ENCODE measurements at regions not wholly inside any gene's neighbourhood (a gene's known extent, or its start where the extent isn't known, plus 50 kb on each side); places are given as distances from the start of the nearest gene placed in this dataset.

GRCh38 chr21:41100826-41101550, 67.0 kb upstream of the BACE2 start:
- Mint-ChIP-seq H3K4me3 (no peak overlapping the region), H3K27ac (no peak overlapping the region), H3K36me3 (no peaks in the 10 kb centered on the region), H3K4me1 (no peaks in the 10 kb centered on the region), H3K9me3 (peaks cover 0 to 3% (median 2%) of the 10 kb centered on the region in 5 donors), H3K27me3 (peaks cover 6 to 30% of the 10 kb centered on the region in 2 donors)
- Histone ChIP-seq H3K36me3 (ENCODE audit: insufficient read depth, low read length) (no peaks in the 10 kb centered on the region), H3K27ac (ENCODE audit: low read depth, low read length) (no peak overlapping the region), H3K27me3 (ENCODE audit: insufficient read depth, low read length, poor library complexity, severe bottlenecking) (no peaks in the 10 kb centered on the region), H3K4me3 (ENCODE audit: low read length) (no peak overlapping the region), H3K9me3 (ENCODE audit: low read length) (no peaks in the 10 kb centered on the region), H3K4me1 (ENCODE audit: insufficient read depth, low read length) (no peaks in the 10 kb centered on the region)
- POLR2A ChIA-PET = no interaction called here
- DNase-seq = no peak
- CTCF ChIA-PET = no interaction called here

- no peaks in the 10 kb centered on the region for H3K9me3 ChIP-seq (ENCODE audit: low read length)
- no peaks in the 10 kb centered on the region for H3K36me3 ChIP-seq (ENCODE audit: insufficient read depth, low read length)
- DNase-seq = no peak
- Mint-ChIP-seq H3K36me3 (no peaks in the 10 kb centered on the region), H3K4me3 (no peak overlapping the region), H3K27ac (no peak overlapping the region), H3K9me3 (peaks cover 0 to 3% (median 2%) of the 10 kb centered on the region in 5 donors), H3K4me1 (no peaks in the 10 kb centered on the region), H3K27me3 (peaks cover 4 to 33% of the 10 kb centered on the region in 2 donors)
- H3K4me1 ChIP-seq (ENCODE audit: insufficient read depth, low read length) = no peaks in the 10 kb centered on the region
- no peak overlapping the region for H3K4me3 ChIP-seq (ENCODE audit: low read length)
- H3K27ac ChIP-seq (ENCODE audit: low read depth, low read length) = no peak overlapping the region
- no peaks in the 10 kb centered on the region for H3K27me3 ChIP-seq (ENCODE audit: insufficient read depth, low read length, poor library complexity, severe bottlenecking)
- CTCF ChIA-PET = no interaction called here
- POLR2A ChIA-PET = no interaction called here
Observed at GRCh38 chr21:41102281-41102680, 65.7 kb upstream of the BACE2 start.

- Mint-ChIP-seq H3K4me1 (peaks cover 9 to 13% (median 13%) of the 10 kb centered on the region in 3 donors), H3K36me3 (no peaks in the 10 kb centered on the region), H3K4me3 (no peak overlapping the region), H3K27me3 (peaks cover 14 to 33% of the 10 kb centered on the region in 2 donors), H3K9me3 (peaks cover 0 to 3% (median 0%) of the 10 kb centered on the region in 5 donors), H3K27ac (no peak overlapping the region)
- peaks cover under 1% of the 10 kb centered on the region for H3K4me1 ChIP-seq (ENCODE audit: insufficient read depth, low read length)
- ChIA-PET POLR2A (no interaction called here), CTCF (no interaction called here)
- H3K36me3 ChIP-seq (ENCODE audit: insufficient read depth, low read length) = no peaks in the 10 kb centered on the region
- no peak overlapping the region for H3K4me3 ChIP-seq (ENCODE audit: low read length)
- H3K27ac ChIP-seq (ENCODE audit: low read depth, low read length) = no peak overlapping the region
- H3K9me3 ChIP-seq (ENCODE audit: low read length) = no peaks in the 10 kb centered on the region
- DNase-seq = no peak
- no peaks in the 10 kb centered on the region for H3K27me3 ChIP-seq (ENCODE audit: insufficient read depth, low read length, poor library complexity, severe bottlenecking)
Observed at GRCh38 chr21:41107602-41108001, 60.4 kb upstream of the BACE2 start.

GRCh38 chr21:41108668-41109585, 59.0 kb upstream of the BACE2 start:
- Mint-ChIP-seq H3K27ac (no peak overlapping the region), H3K9me3 (peaks cover 0 to 3% (median 0%) of the 10 kb centered on the region in 5 donors), H3K36me3 (no peaks in the 10 kb centered on the region), H3K4me3 (no peak overlapping the region), H3K4me1 (peaks cover 19 to 25% (median 23%) of the 10 kb centered on the region in 3 donors), H3K27me3 (peaks cover 13 to 27% of the 10 kb centered on the region in 2 donors)
- peaks cover 14% of the 10 kb centered on the region for H3K4me1 ChIP-seq (ENCODE audit: insufficient read depth, low read length)
- CTCF ChIA-PET = no interaction called here
- POLR2A ChIA-PET = no interaction called here
- H3K27me3 ChIP-seq (ENCODE audit: insufficient read depth, low read length, poor library complexity, severe bottlenecking) = no peaks in the 10 kb centered on the region
- H3K4me3 ChIP-seq (ENCODE audit: low read length) = no peak overlapping the region
- no peak for DNase-seq
- no peak overlapping the region for H3K27ac ChIP-seq (ENCODE audit: low read depth, low read length)
- H3K36me3 ChIP-seq (ENCODE audit: insufficient read depth, low read length) = no peaks in the 10 kb centered on the region
- H3K9me3 ChIP-seq (ENCODE audit: low read length) = no peaks in the 10 kb centered on the region

- peaks cover 14% of the 10 kb centered on the region for H3K4me1 ChIP-seq (ENCODE audit: insufficient read depth, low read length)
- H3K27ac ChIP-seq (ENCODE audit: low read depth, low read length) = no peak overlapping the region
- POLR2A ChIA-PET = no interaction called here
- no peaks in the 10 kb centered on the region for H3K36me3 ChIP-seq (ENCODE audit: insufficient read depth, low read length)
- Mint-ChIP-seq H3K4me3 (no peak overlapping the region), H3K4me1 (peaks cover 19 to 25% (median 23%) of the 10 kb centered on the region in 3 donors), H3K27me3 (peaks cover 13 to 16% of the 10 kb centered on the region in 2 donors), H3K9me3 (no peaks in the 10 kb centered on the region), H3K36me3 (no peaks in the 10 kb centered on the region), H3K27ac (no peak overlapping the region)
- no peak for DNase-seq
- no peak overlapping the region for H3K4me3 ChIP-seq (ENCODE audit: low read length)
- H3K27me3 ChIP-seq (ENCODE audit: insufficient read depth, low read length, poor library complexity, severe bottlenecking) = no peaks in the 10 kb centered on the region
- H3K9me3 ChIP-seq (ENCODE audit: low read length) = no peaks in the 10 kb centered on the region
- CTCF ChIA-PET = no interaction called here
Observed at GRCh38 chr21:41110161-41110560, 57.8 kb upstream of the BACE2 start.

- Mint-ChIP-seq H3K27me3 (peaks cover 10 to 13% of the 10 kb centered on the region in 2 donors), H3K4me1 (peaks cover 19 to 25% (median 23%) of the 10 kb centered on the region in 3 donors), H3K27ac (no peak overlapping the region), H3K9me3 (no peaks in the 10 kb centered on the region), H3K4me3 (no peak overlapping the region), H3K36me3 (no peaks in the 10 kb centered on the region)
- Histone ChIP-seq H3K9me3 (ENCODE audit: low read length) (no peaks in the 10 kb centered on the region), H3K27me3 (ENCODE audit: insufficient read depth, low read length, poor library complexity, severe bottlenecking) (no peaks in the 10 kb centered on the region), H3K4me1 (ENCODE audit: insufficient read depth, low read length) (peaks cover 14% of the 10 kb centered on the region), H3K4me3 (ENCODE audit: low read length) (no peak overlapping the region), H3K36me3 (ENCODE audit: insufficient read depth, low read length) (no peaks in the 10 kb centered on the region), H3K27ac (ENCODE audit: low read depth, low read length) (no peak overlapping the region)
- DNase-seq = no peak
- POLR2A ChIA-PET = no interaction called here
- CTCF ChIA-PET = no interaction called here
Observed at GRCh38 chr21:41110664-41111063, 57.3 kb upstream of the BACE2 start.

GRCh38 chr21:41111681-41112080, 56.3 kb upstream of the BACE2 start:
- Mint-ChIP-seq H3K27me3 (peaks cover 9 to 10% of the 10 kb centered on the region in 2 donors), H3K36me3 (no peaks in the 10 kb centered on the region), H3K4me1 (peaks cover 19 to 25% (median 23%) of the 10 kb centered on the region in 3 donors), H3K4me3 (peak overlapping the region in 5 of 7 donors; percentile 2 to 54 (median 29)), H3K9me3 (no peaks in the 10 kb centered on the region), H3K27ac (peak overlapping the region in 3 of 8 donors; percentile 12 to 69 (median 20))
- Histone ChIP-seq H3K4me1 (ENCODE audit: insufficient read depth, low read length) (peaks cover 14% of the 10 kb centered on the region), H3K27me3 (ENCODE audit: insufficient read depth, low read length, poor library complexity, severe bottlenecking) (no peaks in the 10 kb centered on the region), H3K4me3 (ENCODE audit: low read length) (no peak overlapping the region), H3K9me3 (ENCODE audit: low read length) (no peaks in the 10 kb centered on the region), H3K36me3 (ENCODE audit: insufficient read depth, low read length) (no peaks in the 10 kb centered on the region), H3K27ac (ENCODE audit: low read depth, low read length) (no peak overlapping the region)
- no peak for DNase-seq
- ChIA-PET CTCF (no interaction called here), POLR2A (no interaction called here)

Measured in CD8-positive, alpha-beta memory T cell (primary cell).